Astrocyte (in vitro differentiated cells and primary cell): ENCODE measurements at regions not wholly inside any gene's neighbourhood (a gene's known extent, or its start where the extent isn't known, plus 50 kb on each side); places are given as distances from the start of the nearest gene placed in this dataset.

ENCODE experiments used
- CTCF ChIP-seq: IDR thresholded peaks from 2 replicates; pipeline ENCODE4 v1.5.1; 2011; ENCODE audit warnings: low read depth, mild to moderate bottlenecking, inconsistent platforms, low read length, moderate library complexity; ENCODE audit not compliant: insufficient read depth
- EZH2 ChIP-seq: IDR thresholded peaks from 2 replicates; pipeline ENCODE4 v1.6.1; 2012; ENCODE audit warnings: mild to moderate bottlenecking, low read length, inconsistent platforms; ENCODE audit not compliant: insufficient read depth

GRCh38 chr9:89745601-89746376 lies 141.0 kb downstream of the GADD45G start:
- TF ChIP-seq CTCF (no peak), EZH2 (no peak)
